GM06990 (cell line): ENCODE measurements at regions not wholly inside any gene's neighbourhood (a gene's known extent, or its start where the extent isn't known, plus 50 kb on each side); places are given as distances from the start of the nearest gene placed in this dataset.

Source experiments
- DNase-seq: peaks from one replicate; pipeline ENCODE4 v3.0.0-alpha.2; 2011; ENCODE audit not compliant: insufficient read length; ENCODE audit errors: extremely low read depth
- H3K27me3 ChIP-seq: replicated peaks from 2 replicates; pipeline ENCODE4 v1.6.0; 2011; ENCODE audit warnings: low read length; ENCODE audit not compliant: control insufficient read depth, insufficient read depth
- H3K36me3 ChIP-seq: 2 replicates; pipeline ENCODE4 v1.5.1; 2011; ENCODE audit warnings: low read length; ENCODE audit not compliant: control insufficient read depth, insufficient read depth
- H3K4me3 ChIP-seq: replicated peaks from 2 replicates; pipeline ENCODE4 v1.5.1; 2011; ENCODE audit warnings: low read depth, mild to moderate bottlenecking, control low read depth, low read length
- TF ChIP-seq, protein P1 (sequence below): IDR thresholded peaks from 2 replicates; pipeline ENCODE4 v1.5.1; 2011; ENCODE audit warnings: low read length, control low read depth, mild to moderate bottlenecking, inconsistent platforms; ENCODE audit not compliant: insufficient read depth, poor library complexity, severe bottlenecking

- no peak for DNase-seq
- H3K4me3 ChIP-seq, result no peak overlapping the region
- TF ChIP-seq, protein P1, sequence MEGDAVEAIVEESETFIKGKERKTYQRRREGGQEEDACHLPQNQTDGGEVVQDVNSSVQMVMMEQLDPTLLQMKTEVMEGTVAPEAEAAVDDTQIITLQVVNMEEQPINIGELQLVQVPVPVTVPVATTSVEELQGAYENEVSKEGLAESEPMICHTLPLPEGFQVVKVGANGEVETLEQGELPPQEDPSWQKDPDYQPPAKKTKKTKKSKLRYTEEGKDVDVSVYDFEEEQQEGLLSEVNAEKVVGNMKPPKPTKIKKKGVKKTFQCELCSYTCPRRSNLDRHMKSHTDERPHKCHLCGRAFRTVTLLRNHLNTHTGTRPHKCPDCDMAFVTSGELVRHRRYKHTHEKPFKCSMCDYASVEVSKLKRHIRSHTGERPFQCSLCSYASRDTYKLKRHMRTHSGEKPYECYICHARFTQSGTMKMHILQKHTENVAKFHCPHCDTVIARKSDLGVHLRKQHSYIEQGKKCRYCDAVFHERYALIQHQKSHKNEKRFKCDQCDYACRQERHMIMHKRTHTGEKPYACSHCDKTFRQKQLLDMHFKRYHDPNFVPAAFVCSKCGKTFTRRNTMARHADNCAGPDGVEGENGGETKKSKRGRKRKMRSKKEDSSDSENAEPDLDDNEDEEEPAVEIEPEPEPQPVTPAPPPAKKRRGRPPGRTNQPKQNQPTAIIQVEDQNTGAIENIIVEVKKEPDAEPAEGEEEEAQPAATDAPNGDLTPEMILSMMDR, result no peak
- no peaks in the 10 kb centered on the region for H3K36me3 ChIP-seq
- H3K27me3 ChIP-seq, result no peaks in the 10 kb centered on the region
These were observed 101.6 kb downstream of the TENT4A start for GRCh38 chr5:6814816-6815215.

DNA sequence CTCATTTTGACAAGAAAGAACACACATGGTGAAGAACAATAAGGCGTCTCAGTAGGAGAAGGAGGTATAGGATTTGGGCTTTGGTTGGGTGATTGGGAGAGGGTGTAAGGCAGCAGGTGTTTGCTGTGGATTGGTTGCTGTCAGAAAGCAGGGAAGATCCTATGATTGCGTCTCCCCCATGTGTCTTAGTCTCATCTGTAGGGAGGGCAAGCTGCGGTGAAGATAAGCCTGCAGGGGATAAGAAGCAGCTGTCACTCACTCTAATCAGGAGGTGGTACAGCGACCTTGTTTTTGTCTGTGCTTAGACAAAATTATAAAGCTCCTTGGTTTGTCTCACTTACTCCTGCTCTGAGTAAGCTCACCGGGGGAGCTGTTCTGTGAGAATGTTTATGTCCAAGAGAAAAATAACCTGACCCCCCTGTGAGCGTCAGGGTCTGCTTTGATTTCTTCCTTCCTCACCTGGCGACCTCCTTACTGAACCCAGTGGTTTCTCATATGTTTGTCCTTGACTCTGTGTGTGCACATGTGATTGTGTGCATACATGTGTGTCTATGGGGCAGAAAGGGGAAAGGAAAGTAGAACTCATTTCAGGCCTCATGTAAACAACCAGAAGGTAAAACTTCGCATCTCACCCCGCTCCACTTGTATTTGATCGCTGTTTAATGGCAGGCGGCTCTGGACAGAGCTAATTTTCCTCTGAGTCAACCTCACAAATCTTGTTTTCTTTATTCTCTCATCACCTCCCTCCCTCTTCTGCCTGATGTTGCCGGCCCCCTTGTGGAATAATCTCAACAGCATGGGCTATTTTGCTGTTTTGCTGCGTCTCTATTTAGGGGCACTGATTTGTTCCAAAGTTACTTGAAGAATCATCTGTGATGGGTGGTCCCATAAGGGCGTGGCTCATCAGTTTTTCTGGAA lies 105.6 kb downstream of the TENT4A start:
- Histone ChIP-seq H3K4me3 (no peak overlapping the region), H3K27me3 (no peaks in the 10 kb centered on the region), H3K36me3 (no peaks in the 10 kb centered on the region)
- DNase-seq, result no peak
- TF ChIP-seq, protein P1, result no peak

GRCh38 chr5:6819521-6819920 lies 106.3 kb downstream of the TENT4A start:
- DNase-seq, result no peak
- H3K27me3 ChIP-seq, result no peaks in the 10 kb centered on the region
- TF ChIP-seq, protein P1, result no peak
- no peak overlapping the region for H3K4me3 ChIP-seq
- no peaks in the 10 kb centered on the region for H3K36me3 ChIP-seq

- DNase-seq, result no peak
- H3K4me3 ChIP-seq, result no peak overlapping the region
- H3K36me3 ChIP-seq, result no peaks in the 10 kb centered on the region
- TF ChIP-seq, protein P1, result peak; percentile 84
- H3K27me3 ChIP-seq, result no peaks in the 10 kb centered on the region
These were observed 107.7 kb downstream of the TENT4A start for GRCh38 chr5:6820851-6821479.

DNA sequence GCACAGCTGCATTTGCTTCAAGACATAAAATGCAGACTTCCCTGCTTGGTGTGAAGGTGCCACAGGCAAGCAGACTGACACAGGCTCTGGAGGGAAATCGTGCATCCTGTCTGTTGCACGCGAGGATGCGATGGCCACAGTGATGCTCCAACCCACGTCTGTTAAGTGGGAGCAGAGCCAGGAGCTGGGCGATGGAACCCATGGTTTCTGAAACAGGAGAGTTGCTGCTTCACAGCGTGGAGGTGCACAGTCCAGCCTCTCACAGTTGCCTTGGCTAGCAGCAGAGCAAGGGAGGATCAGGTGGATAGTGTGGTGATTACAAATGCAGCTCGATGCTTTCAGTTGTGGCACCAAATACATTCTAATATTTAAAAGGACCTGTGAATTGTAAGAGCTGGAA lies 108.8 kb downstream of the TENT4A start:
- Histone ChIP-seq H3K4me3 (no peak overlapping the region), H3K27me3 (no peaks in the 10 kb centered on the region), H3K36me3 (no peaks in the 10 kb centered on the region)
- no peak for DNase-seq
- TF ChIP-seq, protein P1, result no peak
